DND-41 (cell line): ENCODE measurements at regions not wholly inside any gene's neighbourhood (a gene's known extent, or its start where the extent isn't known, plus 50 kb on each side); places are given as distances from the start of the nearest gene placed in this dataset.

Source experiments
- ATAC-seq: fragments of 200-7000 bp; cut with Tn5 transposase; 3 replicates; pipeline ENCODE4 v1.9.1; 2021; ENCODE audit warnings: low read depth; ENCODE audit not compliant: insufficient read depth
- DNase-seq: peaks from one replicate; pipeline ENCODE4 v3.0.0-alpha.2; 2020
- H2AFZ ChIP-seq: 2 replicates; pipeline ENCODE4 v1.6.0; 2012; ENCODE audit warnings: low read depth, low read length
- H3K27ac ChIP-seq: 2 replicates; pipeline ENCODE4 v1.5.1; 2012; ENCODE audit warnings: low read length, inconsistent platforms
- H3K27me3 ChIP-seq: fragments of 200-600 bp; sonication (generic); 2 replicates; pipeline ENCODE4 v1.6.0; 2012; ENCODE audit warnings: low read length, mild to moderate bottlenecking, inconsistent platforms; ENCODE audit not compliant: insufficient read depth, poor library complexity
- H3K36me3 ChIP-seq: 2 replicates; pipeline ENCODE4 v1.5.1; 2012; ENCODE audit warnings: low read length, inconsistent platforms; ENCODE audit not compliant: insufficient read depth
- H3K4me1 ChIP-seq: 2 replicates; pipeline ENCODE4 v1.5.1; 2012; ENCODE audit warnings: mild to moderate bottlenecking, low read length; ENCODE audit not compliant: insufficient read depth
- H3K4me2 ChIP-seq: 2 replicates; pipeline ENCODE4 v1.6.0; 2012; ENCODE audit warnings: mild to moderate bottlenecking, moderate library complexity, low read length, inconsistent platforms; ENCODE audit not compliant: insufficient read depth
- H3K4me3 ChIP-seq, 2 experiments: fragments of 200-600 bp in 1 of 2; shearing (Covaris generic) in 1 of 2; 2 replicates each; pipeline ENCODE4 v1.5.1; 2012 to 2016; ENCODE audit warnings: inconsistent platforms in 2 of 2, low read length in 2 of 2, mild to moderate bottlenecking in 2 of 2, low read depth in 1 of 2, moderate library complexity in 1 of 2
- H3K79me2 ChIP-seq: 2 replicates; pipeline ENCODE4 v1.6.0; 2012; ENCODE audit warnings: low read length, inconsistent platforms; ENCODE audit not compliant: insufficient read depth
- H3K9ac ChIP-seq: 2 replicates; pipeline ENCODE4 v1.6.0; 2012; ENCODE audit warnings: low read depth, mild to moderate bottlenecking, inconsistent platforms, low read length, moderate library complexity
- H3K9me3 ChIP-seq: 2 replicates; pipeline ENCODE4 v1.5.1; 2012; ENCODE audit warnings: low read length, moderate library complexity, mild to moderate bottlenecking, inconsistent platforms; ENCODE audit not compliant: insufficient read depth, severe bottlenecking
- H4K20me1 ChIP-seq: 2 replicates; pipeline ENCODE4 v1.6.0; 2012; ENCODE audit warnings: low read length; ENCODE audit not compliant: insufficient read depth
- CTCF ChIP-seq: IDR thresholded peaks from 2 replicates; pipeline ENCODE4 v1.5.1; 2012; ENCODE audit warnings: borderline replicate concordance, low read length, moderate library complexity, mild to moderate bottlenecking; ENCODE audit not compliant: poor library complexity, severe bottlenecking; ENCODE audit errors: extremely low read depth
- EZH2 ChIP-seq: IDR thresholded peaks from 3 replicates; pipeline ENCODE4 v1.6.1; 2012; ENCODE audit warnings: borderline replicate concordance, low read depth, mild to moderate bottlenecking, moderate library complexity, low read length, inconsistent platforms; ENCODE audit not compliant: severe bottlenecking

GRCh38 chr5:179422213-179422855 lies 77.1 kb upstream of the ADAMTS2 start:
- Histone ChIP-seq H4K20me1 (peaks cover 5% of the 10 kb centered on the region), H3K27me3 (peaks cover 3% of the 10 kb centered on the region), H3K9ac (no peak overlapping the region), H3K4me3 (no peak overlapping the region), H3K4me2 (no peak overlapping the region), H2AFZ (no peak overlapping the region), H3K27ac (no peak overlapping the region), H3K9me3 (no peaks in the 10 kb centered on the region), H3K36me3 (no peaks in the 10 kb centered on the region), H3K79me2 (no peaks in the 10 kb centered on the region), H3K4me1 (no peaks in the 10 kb centered on the region)
- TF ChIP-seq EZH2 (no peak), CTCF (no peak)
- ATAC-seq: no peak
- DNase-seq: no peak

GRCh38 chr5:179421144-179421901 lies 76.1 kb upstream of the ADAMTS2 start:
- peaks cover under 1% of the 10 kb centered on the region for H3K27me3 ChIP-seq
- no peak overlapping the region for H3K4me3 ChIP-seq
- no peak overlapping the region for H2AFZ ChIP-seq
- H3K4me1 ChIP-seq: no peaks in the 10 kb centered on the region
- no peak for ATAC-seq
- DNase-seq: no peak
- H4K20me1 ChIP-seq: peaks cover 5% of the 10 kb centered on the region
- H3K4me2 ChIP-seq: no peak overlapping the region
- H3K27ac ChIP-seq: no peak overlapping the region
- no peaks in the 10 kb centered on the region for H3K9me3 ChIP-seq
- H3K79me2 ChIP-seq: no peaks in the 10 kb centered on the region
- no peaks in the 10 kb centered on the region for H3K36me3 ChIP-seq
- H3K9ac ChIP-seq: no peak overlapping the region
- TF ChIP-seq CTCF (no peak), EZH2 (no peak)

GRCh38 chr5:179420476-179420875 lies 75.2 kb upstream of the ADAMTS2 start:
- Histone ChIP-seq H3K9ac (no peak overlapping the region), H3K9me3 (no peaks in the 10 kb centered on the region), H3K4me1 (no peaks in the 10 kb centered on the region), H3K36me3 (no peaks in the 10 kb centered on the region), H3K4me3 (no peak overlapping the region), H2AFZ (no peak overlapping the region), H3K27me3 (no peaks in the 10 kb centered on the region), H4K20me1 (peaks cover 5% of the 10 kb centered on the region), H3K79me2 (no peaks in the 10 kb centered on the region), H3K4me2 (no peak overlapping the region), H3K27ac (no peak overlapping the region)
- no peak for ATAC-seq
- no peak for TF ChIP-seq CTCF
- no peak for TF ChIP-seq EZH2
- DNase-seq: no peak
